GM21529 (cell line): ENCODE measurements at regions not wholly inside any gene's neighbourhood (a gene's known extent, or its start where the extent isn't known, plus 50 kb on each side); places are given as distances from the start of the nearest gene placed in this dataset.
"Not testable (repeated sequence)": the region's sequence is repeated elsewhere in the genome, so short reads cannot be mapped to it uniquely, and the experiment has no call there.

Experiments used
- ATAC-seq: cut with Tn5 transposase; IDR thresholded peaks from one replicate; pipeline ENCODE4 v1.9.1; 2021; ENCODE audit not compliant: unreplicated experiment

GRCh38 chr3:26474706-26475105 is 147.9 kb upstream of the LRRC3B start:
- ATAC-seq: no peak

GRCh38 chr3:26480377-26480776 is 142.2 kb upstream of the LRRC3B start:
- no peak for ATAC-seq

- ATAC-seq: no peak
These were observed 138.4 kb upstream of the LRRC3B start for GRCh38 chr3:26484140-26484539.

GRCh38 chr3:26498271-26498670 is 124.3 kb upstream of the LRRC3B start:
- ATAC-seq: no peak

GRCh38 chr3:26505399-26505798 is 117.2 kb upstream of the LRRC3B start:
- ATAC-seq: no peak

GRCh38 chr3:26514445-26515029 is 108.0 kb upstream of the LRRC3B start:
- not testable (repeated sequence) for ATAC-seq

- ATAC-seq: no peak
These were observed 107.2 kb upstream of the LRRC3B start for GRCh38 chr3:26515351-26515750.

GRCh38 chr3:26521261-26521660 is 101.3 kb upstream of the LRRC3B start:
- no peak for ATAC-seq

GRCh38 chr3:26522919-26523318 is 99.7 kb upstream of the LRRC3B start:
- no peak for ATAC-seq

- ATAC-seq: no peak
These were observed 97.6 kb upstream of the LRRC3B start for GRCh38 chr3:26525013-26525412.

- no peak for ATAC-seq
These were observed 87.4 kb upstream of the LRRC3B start for GRCh38 chr3:26535151-26535550.

GRCh38 chr3:26536955-26537354 is 85.6 kb upstream of the LRRC3B start:
- ATAC-seq: no peak

GRCh38 chr3:26550413-26550812 is 72.2 kb upstream of the LRRC3B start:
- no peak for ATAC-seq

- ATAC-seq: no peak
These were observed 65.9 kb upstream of the LRRC3B start for GRCh38 chr3:26556637-26557036.

GRCh38 chr3:26558257-26558656 is 64.3 kb upstream of the LRRC3B start:
- no peak for ATAC-seq

- no peak for ATAC-seq
These were observed 63.3 kb upstream of the LRRC3B start for GRCh38 chr3:26559227-26559626.

- ATAC-seq: no peak
These were observed 62.5 kb upstream of the LRRC3B start for GRCh38 chr3:26560081-26560480.

- no peak for ATAC-seq
These were observed 60.4 kb upstream of the LRRC3B start for GRCh38 chr3:26562021-26562768.
